Astrocyte (in vitro differentiated cells and primary cell): ENCODE measurements at regions not wholly inside any gene's neighbourhood (a gene's known extent, or its start where the extent isn't known, plus 50 kb on each side); places are given as distances from the start of the nearest gene placed in this dataset.

Source experiments
- CTCF ChIP-seq: IDR thresholded peaks from 2 replicates; pipeline ENCODE4 v1.5.1; 2011; ENCODE audit warnings: low read depth, mild to moderate bottlenecking, inconsistent platforms, low read length, moderate library complexity; ENCODE audit not compliant: insufficient read depth
- EZH2 ChIP-seq: IDR thresholded peaks from 2 replicates; pipeline ENCODE4 v1.6.1; 2012; ENCODE audit warnings: mild to moderate bottlenecking, low read length, inconsistent platforms; ENCODE audit not compliant: insufficient read depth

- TF ChIP-seq CTCF, result no peak
- no peak for TF ChIP-seq EZH2
Measured at GRCh38 chr5:174173766-174174165, 128.3 kb downstream of the NSG2 start.
